Smooth muscle cell (in vitro differentiated cells): ENCODE measurements at regions not wholly inside any gene's neighbourhood (a gene's known extent, or its start where the extent isn't known, plus 50 kb on each side); places are given as distances from the start of the nearest gene placed in this dataset.
"Not testable (repeated sequence)": the region's sequence is repeated elsewhere in the genome, so short reads cannot be mapped to it uniquely, and the experiment has no call there.

Experiments
- DNase-seq: peaks from one replicate; lab custom pipeline; 2025; ENCODE audit not compliant: unreplicated experiment; lab: John Stamatoyannopoulos, UW
- H2AFZ ChIP-seq: fragments of 200-600 bp; sonication (generic); 2 replicates; pipeline ENCODE4 v1.6.0; 2016; ENCODE audit warnings: antibody characterized with exemption, low read depth, mild to moderate bottlenecking
- H3F3A ChIP-seq: fragments of 200-600 bp; sonication (generic); 2 replicates; pipeline ENCODE4 v1.6.0; 2017; ENCODE audit warnings: antibody characterized with exemption, low read depth
- H3K27ac ChIP-seq: fragments of 200-600 bp; sonication (generic); 2 replicates; pipeline ENCODE4 v1.5.1; 2016; ENCODE audit warnings: low read depth, mild to moderate bottlenecking
- H3K27me3 ChIP-seq: fragments of 200-600 bp; sonication (generic); 2 replicates; pipeline ENCODE4 v1.6.1; 2016; ENCODE audit warnings: low read depth, mild to moderate bottlenecking
- H3K36me3 ChIP-seq: fragments of 200-600 bp; sonication (generic); 2 replicates; pipeline ENCODE4 v1.5.1; 2016; ENCODE audit warnings: low read depth
- H3K4me1 ChIP-seq: fragments of 200-600 bp; sonication (generic); 2 replicates; pipeline ENCODE4 v1.5.1; 2016; ENCODE audit warnings: low read depth
- H3K4me2 ChIP-seq: fragments of 200-600 bp; sonication (generic); 2 replicates; pipeline ENCODE4 v1.6.0; 2016; ENCODE audit warnings: mild to moderate bottlenecking
- H3K4me3 ChIP-seq: fragments of 200-600 bp; sonication (generic); 2 replicates; pipeline ENCODE4 v1.5.1; 2016; ENCODE audit warnings: mild to moderate bottlenecking
- H3K79me2 ChIP-seq: fragments of 200-600 bp; sonication (generic); 2 replicates; pipeline ENCODE4 v1.6.0; 2016; ENCODE audit warnings: low read depth, mild to moderate bottlenecking
- H3K9ac ChIP-seq: fragments of 200-600 bp; sonication (generic); 2 replicates; pipeline ENCODE4 v1.6.0; 2016; ENCODE audit warnings: low read depth
- H3K9me3 ChIP-seq: fragments of 200-600 bp; sonication (generic); replicated peaks from 2 replicates; pipeline ENCODE4 v1.5.1; 2016; ENCODE audit warnings: low read depth
- H4K20me1 ChIP-seq: fragments of 200-600 bp; sonication (generic); 2 replicates; pipeline ENCODE4 v1.6.0; 2016; ENCODE audit warnings: low read depth
- CTCF ChIP-seq: fragments of 200-600 bp; sonication (generic); IDR thresholded peaks from 2 replicates; pipeline ENCODE4 v1.5.1; 2017; ENCODE audit warnings: borderline replicate concordance, mild to moderate bottlenecking, antibody characterized with exemption; ENCODE audit not compliant: insufficient read depth, poor library complexity, severe bottlenecking
- WGBS: methylation state at CpG from one replicate; pipeline ENCODE4 v1.1.7; 2016; ENCODE audit warnings: low lambda C conversion rate; 5-methylcytosine and 5-hydroxymethylcytosine counted together

- no peaks in the 10 kb centered on the region for H3K9me3 ChIP-seq
- no peak overlapping the region for H2AFZ ChIP-seq
- 100% methylated on average over 2 of the region's 2 CpGs for WGBS
- no peaks in the 10 kb centered on the region for H4K20me1 ChIP-seq
- no peak overlapping the region for H3K4me3 ChIP-seq
- H3K27ac ChIP-seq, result no peak overlapping the region
- no peak for DNase-seq
- H3K4me2 ChIP-seq, result no peak overlapping the region
- no peaks in the 10 kb centered on the region for H3F3A ChIP-seq
- no peaks in the 10 kb centered on the region for H3K4me1 ChIP-seq
- no peaks in the 10 kb centered on the region for H3K27me3 ChIP-seq
- H3K79me2 ChIP-seq, result no peaks in the 10 kb centered on the region
- H3K9ac ChIP-seq, result no peak overlapping the region
- H3K36me3 ChIP-seq, result no peaks in the 10 kb centered on the region
- no peak for TF ChIP-seq CTCF
Observed at GRCh38 chr14:45799511-45799910, 546.5 kb upstream of the MIS18BP1 start.

DNA sequence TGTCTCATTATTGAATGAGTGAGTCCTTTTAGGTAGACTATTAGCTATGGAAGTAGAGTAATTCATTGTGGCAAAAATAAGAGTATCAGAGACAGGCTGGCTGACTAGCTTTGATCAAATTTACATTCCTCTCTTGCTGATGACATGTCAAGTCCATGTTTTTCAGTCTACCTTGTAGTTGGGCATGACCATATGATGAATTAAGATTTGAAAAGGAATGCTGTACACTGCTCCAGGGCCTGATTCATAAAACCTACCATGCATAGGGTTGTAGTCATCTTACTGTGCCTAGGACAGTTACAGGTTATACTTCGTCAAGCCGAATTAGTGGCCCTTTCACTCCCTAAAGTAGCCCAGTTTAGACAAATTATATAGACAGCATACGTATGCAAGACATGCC, 545.7 kb upstream of the MIS18BP1 start:
- no peaks in the 10 kb centered on the region for H3F3A ChIP-seq
- no peaks in the 10 kb centered on the region for H3K79me2 ChIP-seq
- H2AFZ ChIP-seq, result no peak overlapping the region
- 89% methylated on average over 3 of the region's 3 CpGs for WGBS
- no peaks in the 10 kb centered on the region for H4K20me1 ChIP-seq
- DNase-seq, result no peak
- no peak overlapping the region for H3K4me2 ChIP-seq
- H3K36me3 ChIP-seq, result no peaks in the 10 kb centered on the region
- H3K4me1 ChIP-seq, result no peaks in the 10 kb centered on the region
- H3K9ac ChIP-seq, result no peak overlapping the region
- H3K9me3 ChIP-seq, result no peaks in the 10 kb centered on the region
- H3K27me3 ChIP-seq, result no peaks in the 10 kb centered on the region
- no peak for TF ChIP-seq CTCF
- no peak overlapping the region for H3K27ac ChIP-seq
- no peak overlapping the region for H3K4me3 ChIP-seq

GRCh38 chr14:45796006-45796405, 543.0 kb upstream of the MIS18BP1 start:
- not testable (repeated sequence) for H3K9me3 ChIP-seq, H3K27me3 ChIP-seq, H3K4me1 ChIP-seq, H3K4me3 ChIP-seq, H3K27ac ChIP-seq, H3K79me2 ChIP-seq, H3K9ac ChIP-seq, H3K36me3 ChIP-seq, H3K4me2 ChIP-seq, H3F3A ChIP-seq, H4K20me1 ChIP-seq, H2AFZ ChIP-seq, DNase-seq
- WGBS, result 87% methylated on average over 8 of the region's 8 CpGs

- no peaks in the 10 kb centered on the region for H3K79me2 ChIP-seq
- no peak overlapping the region for H3K4me2 ChIP-seq
- H3K4me1 ChIP-seq, result no peaks in the 10 kb centered on the region
- no peak overlapping the region for H3K27ac ChIP-seq
- H2AFZ ChIP-seq, result no peak overlapping the region
- H3F3A ChIP-seq, result no peaks in the 10 kb centered on the region
- TF ChIP-seq CTCF, result no peak
- no peaks in the 10 kb centered on the region for H3K36me3 ChIP-seq
- peaks cover 9% of the 10 kb centered on the region for H3K9me3 ChIP-seq
- no peak for DNase-seq
- H4K20me1 ChIP-seq, result no peaks in the 10 kb centered on the region
- no peak overlapping the region for H3K9ac ChIP-seq
- H3K4me3 ChIP-seq, result no peak overlapping the region
- H3K27me3 ChIP-seq, result no peaks in the 10 kb centered on the region
- 77% methylated on average over 4 of the region's 4 CpGs for WGBS
Observed at GRCh38 chr14:45793081-45793480, 540.1 kb upstream of the MIS18BP1 start.
